ENCODE measurements at regions not wholly inside any gene's neighbourhood (a gene's known extent, or its start where the extent isn't known, plus 50 kb on each side); places are given as distances from the start of the nearest gene placed in this dataset.

GRCh38 chr7:22931011-22931410, 82.9 kb downstream of the HYCC1 start:
- no peaks in the 10 kb centered on the region for H3K36me3 ChIP-seq (ENCODE audit: control insufficient read depth, insufficient read depth, low read length)
- no peaks in the 10 kb centered on the region for H3K4me1 Mint-ChIP-seq (ENCODE audit: low read depth, unreplicated experiment)
- no peak for DNase-seq
- no peaks in the 10 kb centered on the region for H3K27me3 Mint-ChIP-seq (ENCODE audit: insufficient read depth, unreplicated experiment)
- H3K36me3 Mint-ChIP-seq (ENCODE audit: insufficient read depth, unreplicated experiment), result no peaks in the 10 kb centered on the region
- H3K4me3 ChIP-seq (ENCODE audit: low read depth, low read length), result no peak overlapping the region
- BruUV-seq (replicated peaks), result no TSS peak
- H3K4me1 ChIP-seq, result peaks cover 9% of the 10 kb centered on the region; the same call in 1 of the 2 replicates
- ChIA-PET CTCF (no interaction called here), POLR2A (interaction anchor here (0.6 kb wide), 1 partner anchor 373 kb away, joined by 7 read pairs; no protein-coding TSS in a partner anchor)
- no peaks in the 10 kb centered on the region for H3K27me3 ChIP-seq (replicated peaks; ENCODE audit: control insufficient read depth, insufficient read depth, low read length)
- H3K27ac Mint-ChIP-seq (ENCODE audit: unreplicated experiment), result no peak overlapping the region
- no peak for TF ChIP-seq CTCF (IDR thresholded peaks at IDR 0.05; ENCODE audit: insufficient read depth in 1 of 2, low read depth in 1 of 2, low read length in 1 of 2, severe bottlenecking in 1 of 2, unreplicated experiment in 1 of 2)
- no peak overlapping the region for H3K4me3 Mint-ChIP-seq (ENCODE audit: unreplicated experiment)
- intact Hi-C loops (cut with micrococcal nuclease; ENCODE audit: unreplicated experiment), result no loop called here
- H3K9me3 Mint-ChIP-seq (ENCODE audit: unreplicated experiment), result peaks cover 15% of the 10 kb centered on the region
- H3K9me3 ChIP-seq, result no peaks in the 10 kb centered on the region

DNA sequence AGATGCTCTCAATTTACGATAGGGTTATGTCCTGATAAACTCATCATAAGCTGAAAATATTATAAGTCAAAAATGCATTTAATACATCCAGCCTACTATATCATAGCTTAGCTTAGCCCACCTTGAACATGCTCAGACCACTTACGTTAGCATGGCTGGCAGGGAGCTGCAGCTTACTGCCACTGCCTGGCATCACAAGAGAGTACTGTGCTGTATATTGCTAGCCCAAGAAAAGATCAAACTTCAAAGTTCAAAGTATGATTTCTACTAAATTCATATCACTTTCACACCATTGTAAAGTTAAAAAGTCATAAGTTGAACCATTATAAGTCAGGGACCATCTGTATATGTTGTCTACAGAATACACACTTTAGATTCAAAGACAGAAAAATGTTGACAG, 91.6 kb downstream of the HYCC1 start:
- H3K4me3 ChIP-seq (ENCODE audit: low read depth, low read length), result no peak overlapping the region
- ChIA-PET POLR2A (no interaction called here), CTCF (no interaction called here)
- no peaks in the 10 kb centered on the region for H3K27me3 ChIP-seq (replicated peaks; ENCODE audit: control insufficient read depth, insufficient read depth, low read length)
- TF ChIP-seq CTCF (IDR thresholded peaks at IDR 0.05; ENCODE audit: insufficient read depth in 1 of 2, low read depth in 1 of 2, low read length in 1 of 2, severe bottlenecking in 1 of 2, unreplicated experiment in 1 of 2), result no peak
- no peaks in the 10 kb centered on the region for H3K9me3 ChIP-seq
- no peaks in the 10 kb centered on the region for H3K36me3 Mint-ChIP-seq (ENCODE audit: insufficient read depth, unreplicated experiment)
- H3K4me3 Mint-ChIP-seq (ENCODE audit: unreplicated experiment), result no peak overlapping the region
- no peak for DNase-seq
- H3K4me1 ChIP-seq, result no peaks in the 10 kb centered on the region
- intact Hi-C loops (cut with micrococcal nuclease; ENCODE audit: unreplicated experiment), result no loop called here
- H3K27ac Mint-ChIP-seq (ENCODE audit: unreplicated experiment), result no peak overlapping the region
- BruUV-seq (replicated peaks), result no TSS peak
- peaks cover 27% of the 10 kb centered on the region for H3K9me3 Mint-ChIP-seq (ENCODE audit: unreplicated experiment)
- no peaks in the 10 kb centered on the region for H3K27me3 Mint-ChIP-seq (ENCODE audit: insufficient read depth, unreplicated experiment)
- no peaks in the 10 kb centered on the region for H3K4me1 Mint-ChIP-seq (ENCODE audit: low read depth, unreplicated experiment)
- H3K36me3 ChIP-seq (ENCODE audit: control insufficient read depth, insufficient read depth, low read length), result no peaks in the 10 kb centered on the region

- H3K4me1 ChIP-seq, result no peaks in the 10 kb centered on the region
- ChIA-PET CTCF (no interaction called here), POLR2A (no interaction called here)
- Mint-ChIP-seq H3K36me3 (ENCODE audit: insufficient read depth, unreplicated experiment) (no peaks in the 10 kb centered on the region), H3K9me3 (ENCODE audit: unreplicated experiment) (peaks cover 27% of the 10 kb centered on the region), H3K4me3 (ENCODE audit: unreplicated experiment) (no peak overlapping the region), H3K27me3 (ENCODE audit: insufficient read depth, unreplicated experiment) (no peaks in the 10 kb centered on the region), H3K27ac (ENCODE audit: unreplicated experiment) (no peak overlapping the region), H3K4me1 (ENCODE audit: low read depth, unreplicated experiment) (no peaks in the 10 kb centered on the region)
- H3K4me3 ChIP-seq (ENCODE audit: low read depth, low read length), result no peak overlapping the region
- no peaks in the 10 kb centered on the region for H3K9me3 ChIP-seq
- no peaks in the 10 kb centered on the region for H3K27me3 ChIP-seq (replicated peaks; ENCODE audit: control insufficient read depth, insufficient read depth, low read length)
- TF ChIP-seq CTCF (IDR thresholded peaks at IDR 0.05; ENCODE audit: insufficient read depth in 1 of 2, low read depth in 1 of 2, low read length in 1 of 2, severe bottlenecking in 1 of 2, unreplicated experiment in 1 of 2), result no peak
- intact Hi-C loops (cut with micrococcal nuclease; ENCODE audit: unreplicated experiment), result no loop called here
- BruUV-seq (replicated peaks), result no TSS peak
- no peaks in the 10 kb centered on the region for H3K36me3 ChIP-seq (ENCODE audit: control insufficient read depth, insufficient read depth, low read length)
- no peak for DNase-seq
Measured at GRCh38 chr7:22921386-22922086, 92.4 kb downstream of the HYCC1 start.
